Activated CD8-positive, alpha-beta memory T cell treated with anti-CD3 and anti-CD28 coated beads, Interleukin-2, amount 50 U/mL, for 4 hours (primary cell): ENCODE measurements at regions not wholly inside any gene's neighbourhood (a gene's known extent, or its start where the extent isn't known, plus 50 kb on each side); places are given as distances from the start of the nearest gene placed in this dataset.
"Not testable (repeated sequence)": the region's sequence is repeated elsewhere in the genome, so short reads cannot be mapped to it uniquely, and the experiment has no call there.

Source experiments
- DNase-seq: peaks from one replicate; pipeline ENCODE4 v3.0.0-alpha.2; 2020

- no peak for DNase-seq
Measured at GRCh38 chr10:65110009-65110408, 1588.8 kb downstream of the REEP3 start.

- not testable (repeated sequence) for DNase-seq
Measured at GRCh38 chr10:65111059-65111458, 1589.9 kb downstream of the REEP3 start.

GRCh38 chr10:65112573-65112972, 1591.4 kb downstream of the REEP3 start:
- DNase-seq: no peak

- DNase-seq: no peak
Measured at GRCh38 chr10:65123120-65123519, 1601.9 kb downstream of the REEP3 start.

DNA sequence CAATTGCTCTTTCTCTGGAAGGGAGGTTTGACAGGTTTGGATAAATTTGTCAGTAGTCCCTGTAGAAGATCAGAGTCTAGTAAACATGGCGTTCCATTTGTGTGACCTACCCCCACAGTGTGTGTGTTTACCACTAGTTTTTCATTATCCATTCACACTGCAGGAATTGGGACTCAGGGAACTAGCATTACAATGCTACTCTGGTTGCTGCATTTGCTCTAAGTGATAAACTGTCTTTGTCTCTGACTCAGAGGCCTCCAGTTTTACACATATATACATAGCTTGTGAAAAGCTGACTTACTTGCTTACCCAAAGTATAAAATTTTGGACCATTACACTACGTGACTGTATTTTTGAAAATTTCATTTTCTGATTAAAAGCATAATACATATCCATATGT, 1604.0 kb downstream of the REEP3 start:
- no peak for DNase-seq

GRCh38 chr10:65126288-65126687, 1605.1 kb downstream of the REEP3 start:
- DNase-seq: no peak

DNA sequence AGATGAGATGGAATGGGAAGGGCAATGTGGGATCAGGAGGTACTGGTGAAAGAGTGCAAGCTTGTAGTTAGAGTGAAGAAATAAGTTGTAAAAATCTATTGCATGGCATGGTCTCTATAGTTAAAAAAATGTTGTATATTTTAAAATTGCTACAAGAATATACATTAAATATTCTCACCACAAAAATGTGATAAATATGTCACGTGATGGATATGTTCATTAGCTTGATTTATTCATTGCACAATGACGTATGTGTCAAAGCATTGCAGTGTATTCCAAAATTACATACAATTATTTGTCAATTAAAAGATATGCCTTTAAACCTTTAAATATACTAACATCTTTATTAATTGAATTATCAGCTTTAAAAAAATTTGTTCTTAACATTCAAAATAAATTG, 1607.1 kb downstream of the REEP3 start:
- no peak for DNase-seq

GRCh38 chr10:65130162-65130758, 1609.1 kb downstream of the REEP3 start:
- DNase-seq: no peak

DNA sequence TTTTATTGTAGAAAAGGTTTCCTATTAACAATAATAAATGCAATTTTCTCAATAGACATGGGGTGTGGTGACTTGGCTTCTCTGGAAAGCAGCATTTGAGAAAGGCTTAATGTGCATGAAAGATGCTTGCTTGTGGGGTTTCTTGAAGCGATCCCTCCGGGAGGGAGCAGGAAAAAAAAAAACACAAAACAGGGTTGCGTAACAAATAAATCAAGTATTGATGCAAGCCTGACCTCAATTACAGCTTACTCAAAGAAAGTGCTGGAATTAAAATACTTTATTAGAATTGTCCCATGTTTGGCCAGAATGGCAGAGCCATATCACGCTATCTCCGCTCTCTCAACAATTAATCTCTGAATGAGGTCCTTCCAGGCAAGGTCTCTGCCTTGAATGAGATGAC, 1612.5 kb downstream of the REEP3 start:
- DNase-seq: no peak

DNA sequence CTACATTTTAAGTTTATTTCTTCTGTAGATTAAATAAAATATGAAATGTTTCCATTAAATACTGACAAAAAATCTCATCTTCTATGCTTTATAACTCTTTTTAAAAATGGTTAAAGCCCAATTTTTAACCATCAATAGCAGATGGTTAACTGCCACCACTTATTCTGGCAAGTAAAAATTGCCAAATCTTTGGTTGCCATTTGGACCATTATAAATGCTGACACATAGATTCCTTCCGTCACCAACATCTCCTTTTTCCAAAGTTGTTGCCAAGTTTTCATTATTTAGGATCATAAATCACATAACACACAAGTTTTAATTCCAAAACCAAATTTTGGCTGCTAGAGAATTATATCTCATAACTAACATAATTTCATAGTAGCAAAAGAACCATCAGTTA, 1614.3 kb downstream of the REEP3 start:
- no peak for DNase-seq

- DNase-seq: no peak
Measured at GRCh38 chr10:65142641-65143435, 1621.6 kb downstream of the REEP3 start.

- no peak for DNase-seq
Measured at GRCh38 chr10:65143723-65144122, 1622.5 kb downstream of the REEP3 start.

DNA sequence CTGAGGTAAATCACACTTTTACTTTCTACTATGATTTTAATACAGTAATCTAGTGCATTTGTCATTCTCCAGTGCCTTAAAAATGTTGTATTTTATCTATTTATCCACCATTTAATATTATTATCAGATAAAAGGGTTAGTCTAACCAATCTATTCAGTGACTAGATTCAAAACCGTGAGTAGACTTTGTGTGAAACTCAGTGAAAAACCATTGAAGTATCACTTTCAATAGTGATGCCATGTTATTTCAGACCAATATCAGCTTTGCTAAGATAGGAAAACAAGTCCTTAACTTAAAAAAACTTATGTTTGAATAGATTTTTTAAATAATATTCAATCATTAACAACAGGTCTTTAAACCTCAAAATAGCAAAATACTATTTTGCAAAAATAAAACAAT, 1628.7 kb downstream of the REEP3 start:
- no peak for DNase-seq

DNA sequence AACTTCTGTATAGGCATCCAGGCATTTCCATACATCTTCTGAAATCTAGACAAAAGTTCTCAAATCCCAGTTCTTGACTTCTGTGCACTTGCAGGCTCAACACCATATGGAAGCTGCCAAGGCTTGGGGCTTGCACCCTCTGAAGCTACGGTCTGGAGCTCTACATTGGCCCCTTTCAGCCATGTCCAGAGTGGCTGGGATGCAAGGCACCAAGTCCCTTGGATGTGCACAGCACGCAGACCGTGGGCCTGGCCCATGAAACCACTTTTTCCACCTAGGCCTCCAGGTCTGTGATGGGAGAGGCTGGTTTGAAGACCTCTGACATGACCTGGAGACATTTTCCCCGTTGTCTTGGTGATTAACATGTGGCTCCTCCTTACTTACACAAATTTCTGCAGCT, 1645.1 kb downstream of the REEP3 start:
- DNase-seq: no peak

DNA sequence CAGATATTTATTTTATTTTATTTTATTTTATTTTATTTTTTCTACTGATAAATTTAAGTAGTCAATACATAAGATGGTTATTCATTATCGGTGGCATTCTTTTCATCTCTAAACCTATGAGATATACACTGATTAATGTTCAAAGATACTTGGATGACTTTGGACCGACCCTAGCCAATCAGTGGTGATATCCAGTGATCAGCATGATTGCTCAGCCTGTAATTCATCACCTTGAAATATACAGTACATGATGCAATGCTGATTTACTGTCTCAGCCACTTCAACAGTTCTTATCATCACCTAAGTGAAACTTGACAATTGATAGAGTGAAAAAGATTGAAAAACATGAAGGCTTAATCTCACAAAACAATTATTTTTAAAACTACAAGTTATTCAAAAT, 1651.0 kb downstream of the REEP3 start:
- no peak for DNase-seq

GRCh38 chr10:65176994-65177393, 1655.8 kb downstream of the REEP3 start:
- no peak for DNase-seq

GRCh38 chr10:65183236-65183635, 1662.0 kb downstream of the REEP3 start:
- no peak for DNase-seq

DNA sequence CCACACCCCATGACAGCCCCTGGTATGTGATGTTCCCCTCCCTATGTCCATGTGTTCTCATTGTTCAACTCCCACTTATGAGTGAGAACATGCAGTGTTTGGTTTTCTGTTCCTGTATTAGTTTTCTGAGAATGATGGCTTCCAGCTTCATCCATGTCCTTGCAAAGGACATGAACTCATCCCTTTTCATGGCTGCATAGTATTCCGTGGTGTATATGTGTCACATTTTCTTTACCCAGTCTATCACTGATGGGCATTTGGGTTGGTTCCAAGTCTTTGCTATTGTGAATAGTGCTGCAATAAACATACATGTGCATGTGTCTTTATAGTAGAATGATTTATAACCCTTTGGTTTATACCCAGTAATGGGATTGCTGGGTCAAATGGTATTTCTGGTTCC, 1665.5 kb downstream of the REEP3 start:
- DNase-seq: not testable (repeated sequence)

DNA sequence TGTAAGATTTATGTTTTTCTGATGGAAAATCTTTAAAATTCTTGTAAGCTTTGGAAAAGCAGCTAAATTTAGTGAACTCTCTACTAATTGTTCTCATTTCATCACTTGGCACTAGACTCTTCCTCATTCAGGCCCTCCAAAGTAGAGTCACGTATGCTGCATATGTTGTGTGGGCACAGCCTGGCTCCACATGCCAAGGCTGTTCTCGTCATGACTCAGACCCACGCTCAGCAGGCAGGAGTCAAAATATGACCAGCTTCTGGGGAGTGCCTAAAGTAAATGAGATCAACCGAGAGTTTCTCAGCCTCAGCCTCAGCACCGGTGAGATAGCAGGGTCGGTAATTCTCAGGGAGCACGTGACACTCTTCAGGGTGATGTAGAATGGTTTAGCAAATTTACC, 1672.9 kb downstream of the REEP3 start:
- DNase-seq: no peak

DNA sequence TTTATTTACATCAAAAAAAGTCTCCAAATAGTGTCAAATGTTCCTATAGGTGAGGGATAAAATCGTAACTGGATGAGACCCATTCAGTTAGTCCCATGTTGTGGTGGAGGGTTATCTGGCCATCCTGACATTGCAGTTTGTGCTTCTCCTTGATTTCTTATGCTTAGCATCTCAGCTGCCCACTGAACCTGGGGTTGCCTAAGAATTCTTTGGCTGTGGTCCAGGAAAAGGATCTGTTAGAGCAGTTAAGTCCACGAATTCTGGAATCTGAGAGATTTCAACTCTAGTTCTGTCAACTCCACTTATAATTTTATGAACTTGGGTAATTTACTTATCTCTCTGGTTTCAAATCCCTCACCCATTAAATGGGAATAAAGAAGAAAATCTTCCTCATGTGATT, 1673.4 kb downstream of the REEP3 start:
- no peak for DNase-seq

GRCh38 chr10:65196111-65196510, 1674.9 kb downstream of the REEP3 start:
- DNase-seq: no peak

- DNase-seq: no peak
Measured at GRCh38 chr10:65197935-65198334, 1676.7 kb downstream of the REEP3 start.

DNA sequence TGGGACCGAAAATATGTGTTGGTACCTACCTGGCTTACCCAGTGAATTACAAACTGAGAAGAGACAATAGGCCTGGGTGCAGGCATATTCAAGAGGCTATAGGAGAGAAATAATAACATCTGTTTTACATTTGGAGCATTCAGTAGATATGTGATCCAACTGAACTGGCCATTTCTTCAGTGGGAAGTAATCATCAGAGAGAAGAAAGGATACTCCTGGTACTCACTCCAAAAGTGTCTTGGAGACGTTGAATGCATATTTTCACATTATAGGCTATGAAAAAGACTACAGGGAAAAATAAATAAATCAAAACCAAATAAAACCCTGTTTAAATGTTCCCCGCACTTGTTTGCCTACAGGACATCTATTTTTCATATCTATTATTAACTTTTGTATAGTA, 1680.3 kb downstream of the REEP3 start:
- DNase-seq: no peak

GRCh38 chr10:65204999-65205398, 1683.8 kb downstream of the REEP3 start:
- DNase-seq: no peak

DNA sequence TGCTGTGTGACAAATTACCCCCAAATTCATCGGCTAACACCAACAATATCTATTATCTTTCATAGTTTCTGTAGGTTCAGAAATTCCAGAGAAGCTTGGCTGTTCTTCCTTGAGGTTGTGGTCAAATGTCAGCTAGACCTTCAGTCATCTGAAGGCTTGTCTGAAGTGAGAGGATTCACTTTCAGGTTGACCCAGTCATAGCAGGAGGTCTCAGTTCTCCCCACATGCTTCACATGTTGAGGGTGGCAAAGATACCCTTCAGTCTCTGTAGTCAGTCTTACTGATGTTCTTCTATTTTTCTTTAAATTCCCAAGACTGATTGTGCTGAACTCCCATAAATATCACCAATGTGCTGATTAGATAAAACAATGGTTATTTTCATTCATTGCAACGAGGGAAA, 1692.0 kb downstream of the REEP3 start:
- DNase-seq: no peak
